NCI-H187 (cell line): ENCODE measurements at regions not wholly inside any gene's neighbourhood (a gene's known extent, or its start where the extent isn't known, plus 50 kb on each side); places are given as distances from the start of the nearest gene placed in this dataset.
"Not testable (repeated sequence)": the region's sequence is repeated elsewhere in the genome, so short reads cannot be mapped to it uniquely, and the experiment has no call there.

Source experiments
- DNase-seq, 2 experiments: peaks; one replicate each; lab custom pipeline; 2025; lab: John Stamatoyannopoulos, UW

DNA sequence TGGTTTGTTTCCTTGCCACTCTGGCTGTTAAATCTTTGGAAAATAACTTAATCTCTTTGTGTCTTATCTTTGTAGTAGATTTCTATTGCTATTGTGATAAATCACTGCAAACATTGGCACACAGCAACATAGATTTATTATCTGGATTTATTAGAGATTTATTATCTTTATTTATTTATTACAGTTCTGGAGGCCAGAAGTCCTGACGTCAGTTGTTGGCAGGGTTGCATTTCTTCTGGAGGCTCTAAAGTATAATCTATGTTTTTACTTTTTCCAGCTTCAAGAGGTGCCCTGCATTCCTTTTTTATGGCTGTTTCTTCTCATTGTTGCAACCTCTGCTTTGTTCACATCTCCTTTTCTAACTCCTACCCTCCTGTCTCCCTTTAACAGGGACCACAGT lies 542.8 kb downstream of the GRXCR1 start:
- no peak for DNase-seq

DNA sequence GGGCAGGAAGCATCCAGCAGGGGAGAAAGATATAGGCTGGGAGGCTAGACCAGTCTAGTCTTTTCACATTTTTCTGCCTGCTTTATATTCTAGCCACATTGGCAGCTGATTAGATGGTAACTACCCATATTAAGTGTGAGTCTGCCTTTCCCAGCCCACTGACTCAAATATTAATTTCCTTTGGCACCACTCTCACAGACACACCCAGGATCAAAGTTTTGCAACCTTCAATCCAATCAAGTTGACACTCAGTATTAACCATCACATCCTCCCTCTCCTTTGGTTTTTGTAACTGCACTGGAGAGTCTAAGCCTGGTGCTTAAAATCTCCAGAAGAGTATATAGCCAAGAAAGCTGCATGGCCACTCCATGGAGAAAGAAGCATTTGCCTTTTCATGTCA lies 560.4 kb downstream of the GRXCR1 start:
- no peak for DNase-seq

DNA sequence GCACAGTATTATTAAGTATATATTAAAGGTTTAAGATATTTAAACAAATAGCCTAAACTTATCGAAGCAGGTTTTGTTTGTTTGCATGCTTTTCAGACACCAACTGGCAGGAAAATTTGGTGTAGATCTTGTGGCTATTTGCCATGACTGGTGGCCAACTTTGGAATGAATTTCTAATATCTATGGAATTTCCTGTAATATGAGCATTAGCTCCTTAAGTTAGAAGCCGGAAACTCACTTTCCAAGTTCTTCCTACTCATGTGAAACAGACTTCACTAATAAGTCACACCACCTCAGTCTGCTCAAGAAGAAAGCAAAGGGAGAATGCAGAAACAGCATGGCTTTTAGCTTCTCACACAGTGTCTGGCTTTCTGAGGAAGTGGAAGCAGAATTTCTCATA lies 563.9 kb downstream of the GRXCR1 start:
- DNase-seq = no peak

DNA sequence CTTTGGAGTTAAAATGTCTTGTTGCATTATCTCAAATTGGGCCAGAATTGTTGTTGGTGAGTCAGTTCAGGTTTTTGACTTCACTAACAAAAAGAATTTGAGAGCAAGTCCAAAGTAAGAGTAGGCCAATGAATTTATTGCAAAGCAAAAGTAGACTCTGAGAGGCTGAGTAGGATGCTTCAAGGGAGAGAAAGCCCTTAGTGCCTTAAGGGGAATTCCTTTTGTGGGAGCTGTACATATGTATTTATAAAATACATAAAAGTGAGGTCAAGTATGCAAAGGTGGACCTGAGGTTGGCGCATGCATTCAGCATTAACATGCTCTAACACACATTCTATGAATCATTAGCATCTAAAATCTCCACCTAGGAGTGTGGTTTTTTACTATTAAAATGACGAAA lies 565.4 kb downstream of the GRXCR1 start:
- no peak for DNase-seq

DNA sequence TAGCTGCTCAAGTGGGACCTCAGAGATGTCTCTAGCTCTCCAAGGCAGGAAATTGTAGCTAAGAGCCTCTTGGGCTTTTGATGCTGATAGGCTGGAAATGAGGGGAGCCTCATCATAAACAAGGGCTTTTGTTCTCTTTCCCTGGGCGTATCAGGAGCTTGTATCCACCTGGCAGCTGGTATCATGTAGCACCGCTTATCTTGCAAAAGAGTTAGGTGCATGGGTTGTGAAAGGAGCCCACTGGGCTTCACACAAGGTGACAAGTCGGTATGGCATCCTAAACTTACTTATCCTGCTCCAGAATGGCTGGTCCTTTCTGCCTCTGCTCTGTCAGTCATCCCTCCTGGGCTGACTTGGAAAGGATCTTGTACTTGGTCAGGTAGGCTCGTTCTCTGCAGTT lies 565.8 kb downstream of the GRXCR1 start:
- peak in 1 of 2 experiments; percentile 12 for DNase-seq

DNA sequence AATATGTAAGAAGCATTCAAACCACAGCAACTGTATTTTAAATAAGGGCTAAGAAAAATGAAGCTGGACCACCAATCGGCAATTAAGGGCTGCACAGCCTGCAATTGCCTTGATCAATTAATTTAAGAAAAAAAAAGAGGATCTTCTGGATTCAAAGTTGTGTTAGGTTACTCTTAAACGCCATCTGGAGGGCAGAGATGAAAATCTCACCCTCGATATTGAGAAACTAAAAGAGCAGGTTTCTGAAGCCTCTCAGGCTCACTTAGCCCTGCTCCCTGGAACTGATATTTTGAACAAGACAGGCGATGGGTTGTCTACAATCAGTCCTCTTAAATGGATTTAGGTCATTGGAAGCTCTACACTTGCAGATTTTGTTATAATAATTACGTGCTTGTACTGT lies 579.4 kb downstream of the GRXCR1 start:
- no peak for DNase-seq

DNA sequence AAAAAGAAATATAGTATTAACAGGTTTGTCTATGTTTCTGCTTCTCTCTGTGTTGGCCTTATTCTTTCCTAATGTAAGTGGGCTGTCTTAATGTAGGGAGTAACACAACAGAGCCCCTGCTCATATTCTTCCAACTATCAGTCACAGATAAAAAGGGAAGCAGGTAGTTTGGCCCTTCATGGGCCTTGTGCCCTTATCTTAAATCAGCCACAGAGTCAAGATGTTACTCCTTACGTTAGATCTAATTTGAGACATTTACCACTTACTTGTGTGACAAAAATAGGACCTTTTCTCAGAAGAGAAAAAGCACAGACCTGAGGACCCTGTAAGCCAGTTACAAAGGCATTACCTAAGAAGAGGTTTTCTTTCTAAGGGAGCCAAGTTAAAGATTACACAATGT lies 589.0 kb downstream of the GRXCR1 start:
- DNase-seq = no peak

DNA sequence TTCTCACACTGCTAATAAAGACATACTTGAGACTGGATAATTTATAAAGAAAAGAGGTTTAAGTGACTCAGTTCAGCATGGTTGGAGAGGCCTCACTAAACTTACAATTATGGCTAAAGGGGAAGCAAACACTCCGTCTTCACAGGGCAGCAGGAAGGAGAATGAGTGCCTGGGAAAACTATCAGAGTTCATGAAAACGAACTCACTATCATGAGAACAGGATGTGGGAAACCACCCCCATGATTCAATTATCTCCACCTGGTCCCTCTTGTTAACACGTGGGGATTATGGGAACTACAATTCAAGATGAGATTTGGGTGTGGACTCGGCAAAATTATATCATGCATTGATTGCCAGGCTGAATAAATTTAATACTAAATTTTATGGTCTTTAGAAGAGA lies 592.7 kb downstream of the GRXCR1 start:
- no peak for DNase-seq

DNA sequence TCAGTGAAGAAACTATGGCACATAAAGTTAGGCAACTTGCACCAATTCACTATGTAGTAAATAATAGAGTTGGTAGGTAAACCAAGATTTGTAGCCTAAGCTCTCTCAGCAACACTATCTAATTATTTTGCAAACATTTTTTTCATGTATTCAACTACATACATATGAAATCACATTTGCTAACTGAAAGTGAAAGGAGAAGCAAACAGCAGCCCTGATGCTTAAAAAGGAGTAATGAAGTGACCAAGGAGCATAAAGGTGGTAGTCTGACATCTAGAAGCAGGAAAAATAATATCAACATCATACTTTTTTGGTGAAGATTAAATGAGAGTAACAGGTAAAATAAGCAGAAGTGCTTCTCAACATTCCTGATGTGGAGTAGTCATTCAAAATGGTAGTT lies 603.7 kb downstream of the GRXCR1 start:
- no peak for DNase-seq

DNA sequence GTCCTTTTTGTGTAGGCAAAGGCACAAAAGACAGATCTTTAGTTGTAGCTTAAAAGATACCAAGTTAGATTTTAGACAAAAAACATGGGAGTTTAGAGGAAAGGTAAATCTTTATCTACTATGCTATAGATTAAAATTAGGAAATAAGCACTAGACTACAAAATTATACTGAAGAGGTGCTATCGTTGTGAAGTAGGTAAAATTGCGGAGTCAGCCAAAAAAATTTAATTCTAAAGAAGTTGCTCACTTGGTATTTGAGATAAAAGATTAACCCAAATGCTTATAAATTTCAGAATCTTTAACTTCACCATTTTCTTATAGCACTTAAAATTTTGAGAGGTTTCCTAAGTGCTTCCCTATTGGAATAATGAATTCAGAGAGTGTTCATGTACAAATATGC lies 604.1 kb downstream of the GRXCR1 start:
- DNase-seq = no peak

DNA sequence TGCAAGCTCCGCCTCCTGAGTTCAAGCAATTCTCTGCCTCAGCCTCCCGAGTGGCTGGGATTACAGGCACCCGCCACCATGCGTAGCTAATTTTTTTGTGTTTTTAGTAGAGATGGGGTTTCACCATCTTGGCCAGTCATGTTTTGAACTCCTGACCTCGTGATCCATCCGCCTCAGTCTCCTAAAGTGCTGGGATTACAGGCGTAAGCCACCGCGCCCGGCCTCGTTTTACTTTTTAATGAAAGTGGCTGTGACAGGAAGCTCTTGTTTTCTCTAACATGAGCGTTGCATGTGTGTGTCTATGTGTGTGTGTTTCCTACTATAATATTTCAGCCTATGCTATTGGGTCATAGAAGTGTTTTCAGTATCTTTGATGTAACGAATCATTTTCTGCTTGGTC lies 613.3 kb downstream of the GRXCR1 start:
- DNase-seq = not testable (repeated sequence)

DNA sequence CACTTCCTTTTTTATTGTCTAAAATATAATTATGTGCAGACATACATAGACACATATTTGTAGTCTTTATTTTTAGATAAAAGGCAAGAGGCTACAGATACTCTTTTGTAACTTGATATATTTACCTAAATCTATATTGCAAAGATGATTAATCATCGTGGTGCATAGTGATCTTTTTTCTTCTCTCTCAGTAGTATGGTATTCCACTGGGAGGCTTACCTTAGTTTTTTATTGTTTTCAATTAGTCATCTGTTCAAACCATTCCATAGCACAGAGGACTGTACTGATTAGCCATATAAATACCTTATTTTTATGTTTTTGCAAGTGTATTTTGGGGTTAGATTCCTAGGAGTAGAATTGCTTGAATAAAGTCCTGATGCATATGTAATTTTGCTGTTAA lies 619.7 kb downstream of the GRXCR1 start:
- no peak for DNase-seq

DNA sequence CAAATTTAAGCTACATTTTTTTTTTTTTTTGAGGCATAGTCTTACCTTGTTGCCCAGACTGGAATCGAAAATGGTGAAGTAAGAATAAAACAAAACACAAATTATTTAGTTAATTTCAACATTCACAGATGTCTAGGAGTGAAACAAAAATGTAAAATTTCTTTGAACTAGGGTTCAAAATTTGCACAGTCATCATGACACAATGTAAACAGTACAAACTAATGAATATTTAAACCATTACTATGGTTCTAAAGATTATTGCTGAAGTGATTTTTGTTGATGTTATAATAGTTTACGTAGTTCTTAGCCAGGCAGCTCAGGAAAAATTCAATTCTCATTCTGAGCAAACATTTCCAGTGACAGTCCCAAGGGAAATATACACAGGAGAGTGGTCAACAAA lies 633.1 kb downstream of the GRXCR1 start:
- no peak for DNase-seq

DNA sequence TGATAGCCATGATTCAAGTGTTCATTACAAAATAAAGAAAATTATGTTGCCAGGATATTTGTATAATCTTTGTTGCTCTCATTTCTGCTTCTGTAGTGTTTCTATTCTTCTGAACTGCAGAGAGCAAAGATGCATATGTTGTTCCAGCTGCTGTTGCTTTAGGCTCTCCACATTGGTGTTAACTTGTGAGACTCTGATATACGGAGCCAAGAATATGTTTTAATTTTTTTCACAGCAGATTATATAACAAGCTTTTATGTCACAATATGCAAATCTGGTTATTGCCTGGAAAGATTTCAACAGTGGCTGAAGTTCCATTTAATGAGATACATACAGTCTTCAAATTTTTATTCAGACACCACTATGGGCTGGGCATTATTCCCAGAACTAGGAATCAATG lies 655.0 kb downstream of the GRXCR1 start:
- no peak for DNase-seq

DNA sequence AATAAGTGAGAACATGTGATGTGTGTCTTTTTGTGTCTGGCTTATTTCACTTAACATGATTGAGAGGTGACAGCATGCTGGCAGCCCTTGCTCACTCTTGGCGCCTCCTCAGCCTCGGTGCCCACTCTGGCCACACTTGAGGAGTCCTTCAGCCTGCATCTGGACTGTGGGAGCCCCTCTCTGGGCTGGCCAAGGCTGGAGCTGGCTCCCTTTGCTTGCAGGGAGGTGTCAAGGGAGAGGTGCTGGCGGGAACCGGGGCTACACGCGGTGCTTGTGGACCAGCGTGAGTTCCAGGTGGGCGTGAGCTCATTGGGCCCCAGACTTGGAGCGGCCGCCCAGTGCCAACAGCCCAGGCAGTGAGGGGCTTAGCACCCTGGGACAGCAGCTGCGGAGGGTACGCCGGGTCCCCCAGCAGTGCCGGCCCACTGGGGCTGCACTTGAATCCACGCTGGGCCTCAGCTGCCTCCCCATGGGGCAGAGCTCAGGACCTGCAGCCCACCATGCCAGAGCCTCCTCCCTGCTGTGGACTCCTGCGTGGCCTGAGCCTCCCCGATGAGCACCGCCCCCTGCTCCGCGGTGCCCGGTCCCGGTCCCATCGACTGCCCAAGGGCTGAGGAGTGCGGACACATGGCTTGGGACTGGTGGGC lies 658.6 kb downstream of the GRXCR1 start:
- DNase-seq = no peak

DNA sequence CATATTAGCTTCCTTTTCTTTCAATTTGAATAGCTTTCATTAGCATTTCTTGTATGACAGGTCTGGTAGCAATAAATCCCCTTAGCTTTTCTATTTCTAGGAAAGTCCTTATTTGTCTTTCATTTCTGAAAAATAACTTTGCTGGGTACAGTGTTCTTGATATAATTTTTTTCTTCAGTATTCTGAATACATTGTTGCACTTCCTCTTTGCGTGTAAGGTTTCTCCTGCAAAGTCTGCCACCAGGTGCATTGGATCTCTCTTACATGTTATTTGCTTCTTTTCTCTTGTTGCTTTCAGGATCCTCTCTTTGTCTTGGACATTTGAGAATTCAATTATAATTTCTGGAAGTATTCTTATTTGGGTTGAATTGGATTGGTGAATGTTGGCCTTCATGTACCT lies 663.7 kb downstream of the GRXCR1 start:
- no peak for DNase-seq

DNA sequence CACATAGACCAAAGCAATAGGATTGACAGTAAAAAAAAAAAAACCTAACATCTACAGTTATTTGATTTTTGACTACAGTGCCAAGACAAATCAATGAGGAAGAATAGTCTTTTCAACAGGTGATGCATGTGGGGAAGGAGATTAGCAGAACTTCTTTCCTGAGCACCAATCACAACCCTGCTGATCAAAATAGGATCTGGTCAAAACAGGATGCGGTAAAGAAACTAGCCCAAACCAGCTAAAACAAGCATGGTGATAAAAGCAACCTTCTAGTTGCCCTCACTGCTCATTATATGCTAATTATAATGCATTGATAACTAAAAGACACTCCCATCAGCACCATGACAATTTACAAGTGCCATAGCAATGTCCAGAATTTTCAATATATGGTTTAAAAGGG lies 667.5 kb downstream of the GRXCR1 start:
- DNase-seq = no peak

DNA sequence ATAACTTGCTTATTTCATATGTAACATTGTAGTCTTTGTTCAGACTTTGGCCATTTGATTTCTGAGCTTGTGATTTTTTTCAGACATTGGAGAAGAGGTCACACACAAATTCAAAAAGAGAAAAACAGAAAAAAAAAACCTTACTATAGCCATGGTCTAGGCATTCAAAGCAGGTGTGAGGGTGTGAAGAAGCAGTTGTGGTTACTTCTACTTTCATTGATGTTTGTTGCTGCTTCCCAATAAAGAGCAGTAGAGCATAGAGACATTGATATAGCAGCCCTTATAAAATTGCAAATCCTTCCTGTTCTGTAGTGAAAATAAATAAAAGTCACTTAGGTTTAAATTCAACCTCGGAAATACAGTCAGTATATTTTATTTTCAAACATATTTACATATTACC lies 671.6 kb downstream of the GRXCR1 start:
- DNase-seq = no peak

DNA sequence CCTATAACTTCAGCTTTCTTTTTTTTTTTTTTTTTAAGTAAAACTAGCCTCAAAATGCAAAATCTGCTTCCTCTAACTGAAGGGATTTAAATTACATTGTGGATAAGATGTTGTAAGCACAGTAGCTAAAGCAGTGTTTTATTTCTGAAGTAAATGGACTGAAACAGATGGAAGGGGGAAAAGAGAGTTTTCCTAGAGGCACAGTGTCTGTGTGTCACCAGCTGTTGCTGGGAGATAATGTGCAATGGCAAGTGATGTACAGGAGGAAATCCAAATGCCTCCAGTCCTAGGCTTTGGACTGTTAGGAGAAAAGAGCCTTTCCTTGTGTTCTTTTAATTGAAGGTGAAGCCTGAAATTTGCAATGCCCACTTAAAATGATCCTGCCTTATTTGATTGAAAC lies 672.1 kb downstream of the GRXCR1 start:
- no peak for DNase-seq

DNA sequence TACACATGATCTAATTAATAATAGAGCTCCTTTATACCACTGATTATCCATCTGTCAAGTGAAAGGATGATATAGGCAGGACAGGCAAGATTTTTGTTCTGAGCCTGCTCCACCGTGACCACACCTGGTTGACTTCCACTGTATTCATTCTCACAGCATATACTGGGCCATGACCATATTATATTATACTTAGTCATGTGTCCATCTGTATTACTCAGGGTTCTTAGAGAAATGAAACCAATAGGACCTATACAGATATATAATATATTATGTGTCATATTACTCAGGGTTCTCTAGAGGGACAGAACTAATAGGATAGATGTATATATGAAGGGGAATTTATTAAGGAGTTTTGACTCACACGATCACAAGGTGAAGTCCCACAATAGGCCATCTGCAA lies 675.1 kb downstream of the GRXCR1 start:
- no peak for DNase-seq

DNA sequence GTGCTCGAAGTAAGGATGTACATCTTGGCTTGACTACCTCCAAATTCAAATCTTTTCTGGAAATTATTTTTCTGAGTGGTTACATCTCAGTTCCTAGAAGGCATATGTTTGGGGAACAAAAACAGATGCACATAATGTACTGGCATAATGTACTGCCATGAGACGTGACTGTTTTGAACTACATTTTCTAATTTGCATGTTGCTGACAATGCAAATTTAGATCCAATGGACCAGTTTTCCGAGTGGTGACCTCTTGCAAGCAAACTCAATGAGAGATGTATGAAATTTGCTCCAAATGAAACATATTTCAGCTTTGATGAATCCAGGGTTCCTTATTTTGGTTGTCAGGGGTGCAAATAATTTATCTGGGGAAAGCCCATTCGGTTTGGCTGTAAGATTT lies 694.3 kb downstream of the GRXCR1 start:
- DNase-seq = no peak

DNA sequence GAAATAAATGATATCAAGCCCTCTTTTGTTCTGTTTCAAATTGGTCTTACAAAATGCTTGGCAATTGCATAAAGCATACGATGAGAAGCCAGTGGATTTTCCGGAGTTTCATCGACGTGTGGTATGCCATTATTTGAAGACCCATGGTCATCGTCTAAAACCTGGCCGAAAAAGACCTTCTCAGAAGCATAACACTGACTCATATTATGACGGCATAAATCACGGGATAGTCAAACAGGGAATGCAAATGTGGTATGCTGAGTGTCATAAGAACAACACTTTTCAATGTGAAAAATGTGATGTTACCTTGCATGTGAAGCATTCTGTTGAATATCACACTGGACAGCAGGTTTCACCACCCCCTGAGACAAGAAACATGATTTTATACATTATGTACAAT lies 695.2 kb downstream of the GRXCR1 start:
- no peak for DNase-seq

DNA sequence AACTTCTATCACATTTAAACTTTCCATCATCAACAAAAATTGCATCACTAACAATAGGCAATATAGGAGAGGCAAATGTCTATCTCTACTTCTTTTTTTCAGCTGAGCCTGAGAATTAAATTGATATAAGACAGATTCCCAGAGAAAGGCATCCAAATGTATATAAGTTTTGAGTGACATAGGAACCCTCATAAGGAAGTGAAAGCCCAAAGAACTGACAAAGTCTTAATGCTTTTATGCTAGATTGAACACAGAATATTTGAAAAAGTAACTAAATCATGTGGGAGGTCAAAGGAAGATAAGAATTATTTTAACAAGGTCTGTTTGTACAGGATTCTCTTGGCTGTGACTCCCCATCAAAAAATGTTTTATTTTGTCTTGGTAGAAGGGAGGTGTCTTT lies 714.9 kb downstream of the GRXCR1 start:
- no peak for DNase-seq

DNA sequence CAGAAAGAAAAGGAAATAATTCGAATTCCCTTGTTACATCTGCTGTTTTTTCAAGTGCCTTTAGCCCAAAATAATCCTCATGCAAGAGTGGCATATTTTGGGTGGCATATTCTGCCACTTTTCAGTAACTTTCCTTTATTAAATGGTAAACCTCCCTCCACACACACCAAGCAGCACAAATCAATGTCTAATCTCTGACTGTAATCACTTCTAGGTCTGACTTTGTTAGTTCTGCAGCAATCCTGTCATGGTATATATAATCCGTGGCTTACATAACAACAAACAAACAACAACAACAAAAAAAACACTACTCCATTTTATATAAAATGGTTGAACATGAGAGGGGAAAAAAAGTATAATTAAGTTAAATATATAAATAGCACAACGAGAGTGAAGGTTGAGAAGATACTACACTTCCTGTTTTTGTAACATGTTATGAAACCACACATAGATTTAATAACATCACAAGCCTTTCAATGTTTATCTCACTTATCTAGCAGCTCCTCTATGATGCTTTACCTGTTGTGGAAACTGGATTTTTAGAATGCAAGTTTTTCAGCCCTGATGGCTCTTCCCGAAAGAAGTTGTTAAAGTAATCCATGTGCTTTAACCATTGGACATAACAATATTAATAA lies 715.4 kb downstream of the GRXCR1 start:
- no peak for DNase-seq
